HG03457 (cell line): ENCODE measurements at regions not wholly inside any gene's neighbourhood (a gene's known extent, or its start where the extent isn't known, plus 50 kb on each side); places are given as distances from the start of the nearest gene placed in this dataset.
"Not testable (repeated sequence)": the region's sequence is repeated elsewhere in the genome, so short reads cannot be mapped to it uniquely, and the experiment has no call there.

Experiments
- ATAC-seq: cut with Tn5 transposase; IDR thresholded peaks from one replicate; pipeline ENCODE4 v1.9.1; 2021; ENCODE audit warnings: moderate number of reproducible peaks; ENCODE audit not compliant: unreplicated experiment

GRCh38 chr6:79810185-79810705 lies 137.1 kb downstream of the ELOVL4 start:
- no peak for ATAC-seq

DNA sequence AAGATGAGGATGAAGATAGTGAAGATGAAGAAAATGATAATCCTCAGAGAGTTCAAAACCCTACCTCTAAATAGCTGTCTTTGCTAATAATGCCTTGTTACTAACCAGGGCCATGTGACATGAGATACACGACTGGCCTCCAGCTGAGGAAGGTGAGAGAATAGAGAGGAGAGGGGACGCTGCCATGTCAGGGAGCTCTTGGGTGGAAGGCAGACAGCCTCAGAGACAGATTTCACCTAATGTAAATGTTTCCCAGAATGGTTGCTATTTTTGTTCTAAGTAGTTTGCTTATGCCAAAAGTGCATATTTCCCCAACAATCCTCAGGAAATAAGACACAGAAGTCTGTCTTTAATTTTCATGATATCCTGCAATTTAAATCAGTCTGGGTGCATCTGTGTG lies 138.4 kb downstream of the ELOVL4 start:
- ATAC-seq = no peak

GRCh38 chr6:79806661-79807060 lies 140.7 kb downstream of the ELOVL4 start:
- ATAC-seq = not testable (repeated sequence)

- no peak for ATAC-seq
These were observed 142.6 kb downstream of the ELOVL4 start for GRCh38 chr6:79804732-79805131.

DNA sequence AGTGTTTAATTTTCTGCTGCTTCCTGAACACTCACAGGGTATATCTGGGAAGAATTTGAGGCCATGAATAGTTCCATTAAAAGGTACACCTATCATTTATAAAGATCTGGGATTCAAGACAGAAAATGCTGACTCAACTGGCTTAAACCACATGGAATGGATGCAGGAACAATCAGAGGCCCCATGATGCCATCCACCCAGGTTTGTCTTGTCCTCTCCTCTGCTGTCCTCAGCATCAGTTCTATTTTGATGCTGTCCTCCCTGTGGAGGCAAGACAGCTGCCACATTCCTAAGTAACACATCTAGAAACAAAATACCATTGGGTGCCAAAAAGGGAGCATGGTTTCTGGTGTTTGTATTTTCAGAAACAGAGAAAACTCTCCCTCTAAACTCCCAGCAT lies 143.4 kb downstream of the ELOVL4 start:
- no peak for ATAC-seq

- no peak for ATAC-seq
These were observed 144.6 kb downstream of the ELOVL4 start for GRCh38 chr6:79802657-79803300.

GRCh38 chr6:79801362-79801761 lies 146.0 kb downstream of the ELOVL4 start:
- ATAC-seq = no peak

DNA sequence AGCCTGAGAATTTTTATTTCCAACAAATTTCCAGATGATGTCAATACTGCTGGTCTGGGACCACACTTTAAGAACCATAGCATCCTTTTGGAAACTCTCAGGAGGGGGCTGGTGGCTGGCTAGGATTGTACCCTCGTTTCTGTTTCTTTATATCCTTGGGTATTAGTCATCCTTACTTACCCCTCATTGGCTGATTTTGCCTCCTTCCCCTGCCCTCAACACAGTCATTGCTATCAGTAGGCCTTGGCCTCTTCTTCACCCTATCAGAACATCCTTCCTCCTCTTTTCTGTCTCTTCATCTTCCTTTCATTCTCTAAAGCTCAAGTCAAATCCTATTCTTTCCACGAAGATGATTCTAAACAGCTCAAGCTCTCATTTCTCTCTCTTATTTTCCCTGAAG lies 148.5 kb downstream of the ELOVL4 start:
- no peak for ATAC-seq

DNA sequence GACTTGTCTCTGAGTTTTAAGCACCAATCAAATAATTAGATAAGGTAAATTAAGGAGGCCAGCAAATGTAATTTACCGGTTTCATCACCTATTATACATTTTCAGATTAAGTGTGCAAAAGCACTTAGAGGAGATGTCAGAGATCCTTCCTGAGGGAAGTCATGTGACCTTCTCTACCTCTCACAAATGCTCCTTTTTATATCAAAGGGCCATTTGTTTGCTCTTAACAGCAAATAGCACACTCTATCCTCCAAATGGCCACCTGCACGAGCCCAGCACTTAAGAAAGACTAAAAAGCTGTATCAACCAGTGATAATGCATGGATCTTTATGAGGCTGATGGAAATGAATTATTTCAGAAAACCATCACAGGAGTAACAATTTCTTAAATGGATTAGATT lies 149.4 kb downstream of the ELOVL4 start:
- ATAC-seq = no peak

GRCh38 chr6:79797163-79797764 lies 150.1 kb downstream of the ELOVL4 start:
- no peak for ATAC-seq

DNA sequence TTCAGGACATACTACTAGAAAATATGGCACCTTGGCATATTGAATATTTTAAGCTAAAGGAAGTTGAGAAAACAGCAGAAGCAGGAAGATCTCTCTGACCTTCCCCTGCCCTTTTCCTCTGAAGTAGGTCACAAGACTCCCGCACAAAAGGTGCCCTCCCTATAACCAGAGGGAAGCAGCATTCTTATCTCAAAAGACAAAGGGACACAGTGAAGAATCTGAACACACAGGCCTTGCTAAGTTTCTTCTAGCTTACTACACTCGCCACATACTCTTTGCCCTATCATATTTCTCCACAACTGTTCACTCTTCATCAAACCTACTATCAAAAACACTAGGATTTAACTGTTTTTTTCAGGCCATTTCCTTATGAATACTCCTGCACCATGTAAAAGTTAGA lies 151.2 kb downstream of the ELOVL4 start:
- ATAC-seq = no peak

- ATAC-seq = no peak
These were observed 157.5 kb downstream of the ELOVL4 start for GRCh38 chr6:79789896-79790295.

DNA sequence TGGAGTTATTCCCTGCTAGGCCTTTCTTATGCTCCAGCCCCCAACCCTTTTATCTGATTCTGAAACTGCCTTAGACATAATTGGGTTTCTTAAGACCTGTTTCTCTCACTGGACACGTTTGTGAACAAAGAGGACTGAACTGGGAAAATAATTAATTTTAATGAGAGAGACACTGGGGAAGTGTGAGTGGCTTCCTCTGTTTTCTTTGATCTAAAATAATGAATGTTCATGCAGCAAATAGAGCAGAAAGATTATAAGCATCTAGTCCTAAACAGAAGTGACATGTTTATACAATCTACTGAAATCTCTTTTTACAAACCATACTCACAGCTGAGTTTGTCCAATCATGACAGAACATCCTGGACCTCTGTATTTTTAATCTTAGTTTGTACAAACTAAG lies 157.6 kb downstream of the SH3BGRL2 start:
- no peak for ATAC-seq

GRCh38 chr6:79787626-79788025 lies 156.5 kb downstream of the SH3BGRL2 start:
- ATAC-seq = no peak

DNA sequence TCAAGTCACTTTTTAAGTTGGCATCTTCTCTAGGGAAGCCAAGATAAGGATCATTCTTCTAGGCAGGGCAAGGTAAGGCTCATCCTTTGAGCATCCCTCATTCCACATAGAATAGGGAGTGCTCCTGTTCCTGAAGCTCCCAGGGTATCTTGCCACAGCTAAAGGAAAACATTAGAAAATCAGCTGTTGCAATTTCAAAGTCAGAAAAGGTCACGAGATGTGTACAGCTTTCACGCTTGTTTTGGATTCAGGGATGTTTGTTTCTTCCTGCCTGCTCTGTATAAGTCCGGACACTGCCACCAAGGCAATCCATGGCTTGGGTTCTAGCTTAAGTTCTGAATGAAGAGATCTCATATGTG lies 153.2 kb downstream of the SH3BGRL2 start:
- no peak for ATAC-seq

DNA sequence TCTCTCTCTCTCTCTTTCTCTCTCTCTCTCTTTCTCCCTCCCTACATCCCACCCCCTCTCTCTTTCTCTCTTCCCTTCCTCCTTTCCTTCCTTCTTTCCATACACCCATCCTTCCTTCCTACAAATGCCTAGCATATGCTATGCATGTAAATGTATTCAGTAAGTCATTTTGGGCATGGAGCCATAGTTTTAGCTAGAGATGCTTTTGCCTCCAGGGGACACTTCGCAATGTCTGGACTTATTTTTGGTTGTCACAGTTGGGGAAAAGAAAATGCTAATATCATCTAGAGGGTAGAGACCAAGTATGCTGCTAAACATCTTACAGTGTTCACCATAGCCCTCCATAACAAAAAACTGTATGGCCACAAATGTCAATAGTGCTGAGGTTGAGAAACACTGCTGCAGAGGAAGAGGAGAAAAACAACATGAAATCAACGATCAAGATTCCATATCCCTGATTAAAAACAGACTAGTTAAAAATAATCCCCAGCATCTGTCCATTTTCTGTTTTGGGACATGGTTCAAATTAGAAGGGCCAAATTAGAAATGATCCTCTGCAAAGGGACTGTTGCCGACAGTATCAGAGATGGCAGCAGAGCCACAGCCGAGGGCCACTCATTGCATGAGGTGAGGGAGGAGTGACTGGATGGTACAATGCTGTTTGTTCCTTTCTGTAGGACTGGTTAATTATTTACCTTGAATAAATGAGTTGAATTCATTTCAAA lies 152.7 kb downstream of the SH3BGRL2 start:
- ATAC-seq = no peak

DNA sequence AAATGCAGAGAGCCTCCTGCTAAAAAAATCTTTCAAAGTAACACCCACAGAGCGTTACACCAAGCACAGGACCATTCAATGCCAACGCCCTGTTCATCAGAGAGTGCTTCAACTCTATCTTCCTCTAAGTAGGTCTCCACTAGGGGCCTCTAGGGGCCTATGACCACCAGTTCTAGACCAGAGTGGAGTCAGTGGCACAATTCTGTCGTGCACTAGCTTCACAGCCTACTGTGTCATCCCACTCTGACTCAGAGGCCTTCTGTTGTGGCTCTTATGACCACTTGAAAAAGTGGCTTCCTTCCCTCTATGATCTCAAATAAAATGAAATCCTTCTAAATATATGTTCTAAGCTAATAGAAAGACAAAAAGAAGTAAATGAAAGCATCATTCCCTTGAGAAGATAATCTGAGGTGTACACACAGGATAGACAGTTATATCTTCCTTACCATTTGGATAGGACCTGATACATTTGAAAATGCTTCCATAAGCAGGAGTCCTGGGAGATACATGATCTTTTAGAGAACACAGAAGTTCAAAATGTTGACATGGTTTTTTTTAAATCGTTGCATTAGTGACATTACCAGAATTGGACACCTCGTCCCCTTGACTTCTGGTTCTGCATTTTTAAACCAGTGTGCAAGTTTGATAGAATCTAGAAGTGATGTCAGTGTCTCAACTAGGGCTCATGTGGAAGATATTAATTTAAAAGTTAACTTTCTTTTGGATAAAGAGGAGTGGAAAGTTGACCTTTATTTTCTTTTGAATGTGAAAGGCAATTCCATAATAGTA lies 151.9 kb downstream of the SH3BGRL2 start:
- ATAC-seq = no peak

GRCh38 chr6:79781916-79782315 lies 150.8 kb downstream of the SH3BGRL2 start:
- no peak for ATAC-seq

GRCh38 chr6:79780881-79781280 lies 149.8 kb downstream of the SH3BGRL2 start:
- ATAC-seq = no peak

DNA sequence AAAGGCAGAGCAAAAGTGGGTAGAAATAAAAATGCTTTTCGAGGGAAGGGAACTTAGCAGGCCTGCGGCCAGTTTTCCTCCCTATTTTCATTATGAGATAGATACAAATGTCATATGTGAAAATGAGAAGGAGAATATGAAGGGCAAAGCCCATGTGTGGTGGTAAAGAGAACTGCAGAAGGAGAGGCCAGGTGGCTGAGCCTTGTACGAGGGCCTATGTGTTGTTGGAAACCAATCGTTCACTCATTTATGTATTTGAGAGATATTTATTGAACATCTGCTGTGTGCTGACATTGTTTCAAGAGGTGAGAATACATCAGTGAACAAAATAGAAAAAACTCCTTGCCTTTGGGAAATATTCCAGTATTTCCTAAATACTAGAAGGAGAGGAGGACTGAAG lies 147.7 kb downstream of the SH3BGRL2 start:
- ATAC-seq = no peak
